Activated naive CD4-positive, alpha-beta T cell (primary cell): ENCODE measurements at regions not wholly inside any gene's neighbourhood (a gene's known extent, or its start where the extent isn't known, plus 50 kb on each side); places are given as distances from the start of the nearest gene placed in this dataset.
"Not testable (repeated sequence)": the region's sequence is repeated elsewhere in the genome, so short reads cannot be mapped to it uniquely, and the experiment has no call there.

Experiments used
- DNase-seq, 4 experiments: peaks; one replicate each; lab custom pipeline; 2025; lab: John Stamatoyannopoulos, UW

- DNase-seq, result no peak
These were observed 130.1 kb upstream of the PRR20G start for GRCh38 chr3:127417709-127418559.

- no peak for DNase-seq
These were observed 126.0 kb upstream of the PRR20G start for GRCh38 chr3:127413871-127414270.

- DNase-seq, result no peak
These were observed 125.5 kb upstream of the PRR20G start for GRCh38 chr3:127413318-127413673.

- DNase-seq, result no peak
These were observed 124.9 kb upstream of the PRR20G start for GRCh38 chr3:127412578-127413317.

GRCh38 chr3:127411875-127412274, 124.0 kb upstream of the PRR20G start:
- not testable (repeated sequence) for DNase-seq

GRCh38 chr3:127411083-127411727, 123.4 kb upstream of the PRR20G start:
- no peak for DNase-seq

GRCh38 chr3:127410678-127411077, 122.8 kb upstream of the PRR20G start:
- no peak for DNase-seq

GRCh38 chr3:127410137-127410488, 122.3 kb upstream of the PRR20G start:
- DNase-seq, result no peak

GRCh38 chr3:127409421-127410136, 121.7 kb upstream of the PRR20G start:
- DNase-seq, result no peak

- DNase-seq, result no peak
These were observed 121.0 kb upstream of the PRR20G start for GRCh38 chr3:127408684-127409420.

- no peak for DNase-seq
These were observed 120.3 kb upstream of the PRR20G start for GRCh38 chr3:127408022-127408683.

GRCh38 chr3:127407026-127407939, 119.4 kb upstream of the PRR20G start:
- no peak for DNase-seq

- no peak for DNase-seq
These were observed 118.6 kb upstream of the PRR20G start for GRCh38 chr3:127406309-127407025.

- no peak for DNase-seq
These were observed 117.9 kb upstream of the PRR20G start for GRCh38 chr3:127405791-127406190.

GRCh38 chr3:127405010-127405598, 117.3 kb upstream of the PRR20G start:
- no peak for DNase-seq

- DNase-seq, result no peak
These were observed 116.6 kb upstream of the PRR20G start for GRCh38 chr3:127404221-127405009.

GRCh38 chr3:127403795-127404194, 115.9 kb upstream of the PRR20G start:
- no peak for DNase-seq

- DNase-seq, result no peak
These were observed 111.3 kb upstream of the PRR20G start for GRCh38 chr3:127399154-127399553.
